H1 (cell line): ENCODE measurements at regions not wholly inside any gene's neighbourhood (a gene's known extent, or its start where the extent isn't known, plus 50 kb on each side); places are given as distances from the start of the nearest gene placed in this dataset.

Experiments used
- CTCF ChIA-PET: fragments of 300-600 bp; sonication (Branson Sonifier 250); formaldehyde crosslinking; loops from one replicate; lab custom pipeline; 2021; ENCODE audit not compliant: partially characterized antibody; lab: Charles Lee
- POLR2A ChIA-PET: fragments of 300-600 bp; sonication (Branson Sonifier 250); formaldehyde crosslinking; loops from one replicate; lab custom pipeline; 2021; ENCODE audit warnings: inconsistent platforms; ENCODE audit not compliant: partially characterized antibody; lab: Charles Lee
- DNase-seq, 2 experiments: peaks; one replicate each; pipeline versions ENCODE4 v3.0.0 to v3.0.0-alpha.2; 2010 to 2022; ENCODE audit warnings: low spot score in 2 of 2, low read depth in 1 of 2, mixed read lengths in 1 of 2
- FAIRE-seq: peaks from 2 replicates; lab custom pipeline; 2011; peaks lifted over from hg19 to GRCh38; lab: Jason Lieb, UNC
- H2AFZ ChIP-seq: 2 replicates; pipeline ENCODE4 v1.8.1; 2012; ENCODE audit warnings: low read length, inconsistent platforms
- H2AK5ac ChIP-seq: 2 replicates; pipeline ENCODE4 v1.6.1; 2013; ENCODE audit warnings: low read depth, low read length
- H2BK120ac ChIP-seq: replicated peaks from 2 replicates; pipeline ENCODE3; 2013; ENCODE audit warnings: low read depth, low read length, inconsistent platforms
- H2BK12ac ChIP-seq: 2 replicates; pipeline ENCODE4 v1.6.1; 2013; ENCODE audit warnings: low read depth, low read length
- H2BK15ac ChIP-seq: 2 replicates; pipeline ENCODE4 v1.6.1; 2013; ENCODE audit warnings: low read length
- H2BK20ac ChIP-seq: 2 replicates; pipeline ENCODE4 v1.6.1; 2013; ENCODE audit warnings: low read length
- H2BK5ac ChIP-seq: 2 replicates; pipeline ENCODE4 v1.6.1; 2013; ENCODE audit warnings: low read depth, low read length
- H3K14ac ChIP-seq: 2 replicates; pipeline ENCODE4 v1.6.1; 2013; ENCODE audit warnings: inconsistent platforms; ENCODE audit not compliant: insufficient read length
- H3K18ac ChIP-seq: 2 replicates; pipeline ENCODE4 v1.6.1; 2013; ENCODE audit warnings: low read length; ENCODE audit errors: extremely low read depth
- H3K23ac ChIP-seq: 2 replicates; pipeline ENCODE4 v1.6.1; 2013; ENCODE audit warnings: inconsistent platforms; ENCODE audit not compliant: insufficient read length
- H3K23me2 ChIP-seq: 2 replicates; pipeline ENCODE4 v1.6.1; 2013; ENCODE audit warnings: low read depth, low read length
- H3K27ac ChIP-seq: 2 replicates; pipeline ENCODE4 v1.6.1; 2011; ENCODE audit warnings: low read depth, low read length, inconsistent platforms
- H3K27me3 ChIP-seq, 4 experiments: replicated peaks in 1 of 4; 1 replicate in 1 of 4; 2 replicates in 3 of 4; pipeline versions ENCODE4 v1.6.1 to v1.8.1; 2011 to 2013; ENCODE audit warnings: low read length in 3 of 4, mild to moderate bottlenecking in 3 of 4, inconsistent platforms in 2 of 4, mixed read lengths in 2 of 4, moderate library complexity in 1 of 4; ENCODE audit not compliant: control insufficient read depth in 3 of 4, insufficient read depth in 3 of 4; ENCODE audit errors: extremely low read depth in 1 of 4
- H3K36me3 ChIP-seq, 4 experiments: 2 replicates each; pipeline versions ENCODE4 v1.6.1 to v1.8.1; 2011 to 2013; ENCODE audit warnings: mild to moderate bottlenecking in 4 of 4, low read length in 3 of 4, moderate library complexity in 2 of 4, control low read depth in 1 of 4, inconsistent platforms in 1 of 4; ENCODE audit not compliant: insufficient read depth in 4 of 4, control insufficient read depth in 2 of 4
- H3K4ac ChIP-seq: replicated peaks from 2 replicates; pipeline ENCODE3; 2013; ENCODE audit warnings: low read length, low read depth, mixed read lengths, inconsistent platforms; ENCODE audit not compliant: insufficient read length
- H3K4me1 ChIP-seq, 4 experiments: replicated peaks in 1 of 4; 1 replicate in 1 of 4; 2 replicates in 3 of 4; pipeline versions ENCODE4 v1.6.1 to v1.8.1; 2011 to 2013; ENCODE audit warnings: low read length in 3 of 4, inconsistent platforms in 2 of 4, mixed read lengths in 1 of 4; ENCODE audit not compliant: insufficient read depth in 4 of 4, control insufficient read depth in 3 of 4
- H3K4me2 ChIP-seq, 2 experiments: 2 replicates each; pipeline versions ENCODE4 v1.6.1 to v1.8.1; 2011 to 2013; ENCODE audit warnings: low read depth in 2 of 2, low read length in 2 of 2, control low read depth in 1 of 2, inconsistent platforms in 1 of 2, mild to moderate bottlenecking in 1 of 2; ENCODE audit not compliant: insufficient read depth in 1 of 2
- H3K4me3 ChIP-seq, 4 experiments: fragments of 200-600, 300-600 bp in 1 of 4; sonication (generic), shearing (Covaris generic), sonication (Bioruptor Twin) in 1 of 4; 2 replicates each; pipeline versions ENCODE4 v1.5.1 to v1.8.1; 2011 to 2016; ENCODE audit warnings: low read length in 4 of 4, low read depth in 3 of 4, control low read depth in 2 of 4, inconsistent platforms in 2 of 4, mild to moderate bottlenecking in 2 of 4, mixed read lengths in 1 of 4, moderate library complexity in 1 of 4; ENCODE audit not compliant: insufficient read depth in 2 of 4; ENCODE audit errors: extremely low read depth in 1 of 4
- H3K56ac ChIP-seq: replicated peaks from 2 replicates; pipeline ENCODE3; 2013; ENCODE audit warnings: low read depth, mild to moderate bottlenecking, mixed read lengths, low read length, inconsistent platforms; ENCODE audit not compliant: insufficient read length
- H3K79me1 ChIP-seq: 2 replicates; pipeline ENCODE4 v1.6.1; 2013; ENCODE audit warnings: low read depth, low read length, control low read depth
- H3K79me2 ChIP-seq, 2 experiments: 2 replicates each; pipeline versions ENCODE4 v1.6.1 to v1.8.1; 2012 to 2013; ENCODE audit warnings: low read length in 2 of 2, mild to moderate bottlenecking in 2 of 2, inconsistent platforms in 1 of 2; ENCODE audit not compliant: insufficient read depth in 2 of 2, control insufficient read depth in 1 of 2
- H3K9ac ChIP-seq, 4 experiments: replicated peaks in 1 of 4; 1 replicate in 1 of 4; 2 replicates in 3 of 4; pipeline versions ENCODE4 v1.6.1 to v1.8.1; 2011 to 2013; ENCODE audit warnings: low read depth in 3 of 4, low read length in 3 of 4, control low read depth in 2 of 4, mild to moderate bottlenecking in 2 of 4, moderate library complexity in 2 of 4, inconsistent platforms in 1 of 4; ENCODE audit errors: extremely low read depth in 1 of 4
- H3K9me3 ChIP-seq, 2 experiments: 2 replicates each; pipeline versions ENCODE4 v1.6.1 to v1.8.1; 2012 to 2013; ENCODE audit warnings: mild to moderate bottlenecking in 2 of 2, moderate library complexity in 2 of 2, control low read depth in 1 of 2, inconsistent platforms in 1 of 2, low read depth in 1 of 2, low read length in 1 of 2, mixed read lengths in 1 of 2; ENCODE audit not compliant: insufficient read depth in 2 of 2
- H4K20me1 ChIP-seq, 2 experiments: replicated peaks in 1 of 2; 2 replicates each; pipeline versions ENCODE3 to v1.8.1; 2011 to 2013; ENCODE audit warnings: inconsistent platforms in 2 of 2, low read length in 2 of 2, mild to moderate bottlenecking in 1 of 2; ENCODE audit not compliant: insufficient read depth in 2 of 2, control insufficient read depth in 1 of 2
- H4K5ac ChIP-seq: 2 replicates; pipeline ENCODE4 v1.6.1; 2013; ENCODE audit warnings: low read length, low read depth, mixed read lengths, inconsistent platforms; ENCODE audit not compliant: insufficient read length
- H4K8ac ChIP-seq: 2 replicates; pipeline ENCODE4 v1.8.0; 2013; ENCODE audit warnings: mild to moderate bottlenecking, moderate library complexity, low read length, inconsistent platforms; ENCODE audit not compliant: insufficient read depth; ENCODE audit errors: extremely low read depth
- H4K91ac ChIP-seq: replicated peaks from 2 replicates; pipeline ENCODE3; 2013; ENCODE audit warnings: low read length, mixed read lengths, inconsistent platforms; ENCODE audit not compliant: insufficient read length
- ATF3 ChIP-seq: IDR thresholded peaks from 2 replicates; pipeline ENCODE4 v1.6.1; 2011; ENCODE audit warnings: low read depth, mild to moderate bottlenecking, low read length; ENCODE audit not compliant: insufficient read depth
- CHD1 ChIP-seq: IDR thresholded peaks from 2 replicates; pipeline ENCODE4 v1.6.1; 2012; ENCODE audit warnings: low read depth, low read length, improper control_type of control experiment
- CHD2 ChIP-seq: IDR thresholded peaks from 2 replicates; pipeline ENCODE4 v1.6.1; 2012; ENCODE audit warnings: low read length, improper control_type of control experiment
- EZH2 ChIP-seq: fragments of 200-600 bp; sonication (generic); IDR thresholded peaks from 2 replicates; pipeline ENCODE4 v1.7.1; 2012; ENCODE audit warnings: low read depth, mild to moderate bottlenecking, moderate library complexity, low read length, inconsistent platforms; ENCODE audit not compliant: severe bottlenecking
- HDAC6 ChIP-seq: IDR thresholded peaks from one replicate; pipeline ENCODE4 v1.7.1; 2012; ENCODE audit warnings: low read depth, mild to moderate bottlenecking, inconsistent platforms, low read length, moderate library complexity
- KDM5A ChIP-seq: fragments of 200-600 bp; IDR thresholded peaks from 2 replicates; pipeline ENCODE4 v1.7.1; 2012; ENCODE audit warnings: mild to moderate bottlenecking, low read length, inconsistent platforms, mixed read lengths
- MAX ChIP-seq: IDR thresholded peaks from 2 replicates; pipeline ENCODE4 v1.6.1; 2012; ENCODE audit warnings: inconsistent platforms
- NANOG ChIP-seq: IDR thresholded peaks from 2 replicates; pipeline ENCODE4 v1.6.1; 2011; ENCODE audit warnings: low read length, low read depth, mild to moderate bottlenecking, inconsistent platforms; ENCODE audit not compliant: insufficient read depth, poor library complexity, severe bottlenecking
- POLR2A ChIP-seq, 2 experiments: IDR thresholded peaks; 1 replicate in 1 of 2; 2 replicates in 1 of 2; pipeline ENCODE4 v1.6.1; 2011; ENCODE audit warnings: low read depth in 2 of 2, low read length in 2 of 2, mild to moderate bottlenecking in 2 of 2; ENCODE audit errors: control extremely low read depth in 1 of 2
- POLR2AphosphoS5 ChIP-seq: IDR thresholded peaks from 2 replicates; pipeline ENCODE4 v1.6.1; 2011; ENCODE audit warnings: low read depth, low read length
- SIX5 ChIP-seq: IDR thresholded peaks from 2 replicates; pipeline ENCODE4 v1.6.1; 2011; ENCODE audit warnings: mild to moderate bottlenecking, low read depth, low read length
- SP1 ChIP-seq: IDR thresholded peaks from 2 replicates; pipeline ENCODE4 v1.6.1; 2011; ENCODE audit warnings: low read depth, low read length
- TAF1 ChIP-seq: IDR thresholded peaks from 2 replicates; pipeline ENCODE4 v1.6.1; 2011; ENCODE audit warnings: mild to moderate bottlenecking, low read depth, low read length
- WGBS, 2 experiments: shearing (Covaris generic) in 1 of 2; methylation state at CpG; one replicate each; pipeline versions ENCODE4 v1.1.6 to v1.1.7; 2013 to 2015; ENCODE audit warnings: low lambda C conversion rate in 2 of 2, mixed read lengths in 2 of 2, inconsistent platforms in 1 of 2, low coverage in 1 of 2, missing lambda C conversion rate in 1 of 2; ENCODE audit not compliant: insufficient replicate concordance in 2 of 2, insufficient coverage in 1 of 2, insufficient read length in 1 of 2; ENCODE audit errors: extremely low coverage in 1 of 2, missing lambda C conversion rate in 1 of 2; 5-methylcytosine and 5-hydroxymethylcytosine counted together

GRCh38 chr15:81723113-81723651, 322.6 kb downstream of the MEX3B start:
- Histone ChIP-seq H3K9me3 (peaks cover 28 to 31% of the 10 kb centered on the region in 2 experiments), H3K4me1 (no peaks in the 10 kb centered on the region), H4K20me1 (no peaks in the 10 kb centered on the region), H4K5ac (no peak overlapping the region), H3K27ac (no peak overlapping the region), H3K23ac (no peak overlapping the region), H2BK20ac (no peak overlapping the region), H3K9ac (no peak overlapping the region), H3K23me2 (no peaks in the 10 kb centered on the region), H3K79me1 (no peaks in the 10 kb centered on the region), H2AK5ac (no peak overlapping the region), H3K4me3 (no peak overlapping the region), H2AFZ (no peak overlapping the region), H3K18ac (no peak overlapping the region), H2BK12ac (no peak overlapping the region), H3K4me2 (no peak overlapping the region), H2BK5ac (no peak overlapping the region), H3K36me3 (peaks cover 0 to 7% (median 2%) of the 10 kb centered on the region in 4 experiments; a peak in 2 of 8 replicates), H3K14ac (no peak overlapping the region), H4K8ac (no peak overlapping the region), H2BK15ac (no peak overlapping the region), H4K91ac (no peak overlapping the region), H3K4ac (no peak overlapping the region), H3K27me3 (peaks cover 0 to 1% (median 0%) of the 10 kb centered on the region in 4 experiments; a peak in 1 of 7 replicates), H2BK120ac (no peak overlapping the region), H3K79me2 (no peaks in the 10 kb centered on the region; a peak in 1 of 4 replicates), H3K56ac (no peak overlapping the region)
- CTCF ChIA-PET: no interaction called here
- TF ChIP-seq ATF3: no peak
- no peak for TF ChIP-seq SP1
- TF ChIP-seq POLR2AphosphoS5: no peak
- TF ChIP-seq TAF1: no peak
- TF ChIP-seq CHD1: no peak
- TF ChIP-seq EZH2: no peak
- no peak for TF ChIP-seq CHD2
- no peak for TF ChIP-seq HDAC6
- no peak for TF ChIP-seq SIX5
- TF ChIP-seq POLR2A (IDR thresholded peaks at IDR 0.05; ENCODE audit: control extremely low read depth in 1 of 2, low read depth in 2 of 2, low read length in 2 of 2): no peak
- no peak for TF ChIP-seq NANOG
- TF ChIP-seq MAX: no peak
- no peak for TF ChIP-seq KDM5A
- 89% methylated on average over 5 of the region's 5 CpGs; no CpG with 5 or more reads in 1 of the 2 experiments for WGBS, 2 experiments
- FAIRE-seq (no peak), DNase-seq (no peak)
- POLR2A ChIA-PET: no interaction called here
